SK-N-SH (cell line): ENCODE measurements at regions not wholly inside any gene's neighbourhood (a gene's known extent, or its start where the extent isn't known, plus 50 kb on each side); places are given as distances from the start of the nearest gene placed in this dataset.

Source experiments
- RCOR1 ChIP-seq: fragments of 150-350 bp; IDR thresholded peaks from 2 replicates; pipeline ENCODE4 v1.6.1; 2017; ENCODE audit warnings: antibody characterized with exemption, low read length
- RXRA ChIP-seq: IDR thresholded peaks from 2 replicates; pipeline ENCODE4 v1.4.0; 2012; ENCODE audit warnings: low read depth, mild to moderate bottlenecking, borderline replicate concordance
- TF ChIP-seq, protein P1 (sequence below): fragments of 200-600 bp; sonication (generic); IDR thresholded peaks from 2 replicates; pipeline ENCODE4 v1.6.1; 2017; ENCODE audit warnings: antibody characterized with exemption, mild to moderate bottlenecking, moderate library complexity
- TF ChIP-seq, protein P2 (sequence below): IDR thresholded peaks from 2 replicates; pipeline ENCODE4 v1.4.0; 2012; ENCODE audit warnings: low read depth

DNA sequence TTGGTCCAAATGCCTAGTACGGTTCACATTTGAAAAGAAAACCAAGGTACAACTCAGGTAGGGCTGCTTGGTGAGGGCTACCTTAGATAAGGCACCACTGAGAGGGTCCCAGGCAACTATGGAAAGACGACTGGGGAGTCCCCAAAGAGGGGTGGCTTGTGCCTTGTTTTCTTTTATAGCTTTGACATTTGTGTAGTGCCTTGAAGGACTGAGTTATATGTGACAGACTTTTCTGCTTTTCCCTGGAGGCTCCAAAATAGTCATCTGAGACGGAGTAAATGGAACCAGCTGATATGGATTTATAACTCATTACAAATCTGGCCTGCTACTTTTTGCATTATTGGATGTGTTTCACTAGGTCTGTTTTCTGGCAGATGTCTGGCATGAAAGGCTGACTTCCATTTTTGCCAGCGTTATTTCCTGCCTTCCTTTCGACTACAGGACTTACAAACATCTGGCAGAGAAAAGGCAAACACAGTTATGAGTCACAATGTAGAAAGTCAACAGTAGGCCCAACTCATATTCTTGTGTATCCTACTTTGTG lies 88.2 kb upstream of the IMMP2L start:
- TF ChIP-seq, protein P1, sequence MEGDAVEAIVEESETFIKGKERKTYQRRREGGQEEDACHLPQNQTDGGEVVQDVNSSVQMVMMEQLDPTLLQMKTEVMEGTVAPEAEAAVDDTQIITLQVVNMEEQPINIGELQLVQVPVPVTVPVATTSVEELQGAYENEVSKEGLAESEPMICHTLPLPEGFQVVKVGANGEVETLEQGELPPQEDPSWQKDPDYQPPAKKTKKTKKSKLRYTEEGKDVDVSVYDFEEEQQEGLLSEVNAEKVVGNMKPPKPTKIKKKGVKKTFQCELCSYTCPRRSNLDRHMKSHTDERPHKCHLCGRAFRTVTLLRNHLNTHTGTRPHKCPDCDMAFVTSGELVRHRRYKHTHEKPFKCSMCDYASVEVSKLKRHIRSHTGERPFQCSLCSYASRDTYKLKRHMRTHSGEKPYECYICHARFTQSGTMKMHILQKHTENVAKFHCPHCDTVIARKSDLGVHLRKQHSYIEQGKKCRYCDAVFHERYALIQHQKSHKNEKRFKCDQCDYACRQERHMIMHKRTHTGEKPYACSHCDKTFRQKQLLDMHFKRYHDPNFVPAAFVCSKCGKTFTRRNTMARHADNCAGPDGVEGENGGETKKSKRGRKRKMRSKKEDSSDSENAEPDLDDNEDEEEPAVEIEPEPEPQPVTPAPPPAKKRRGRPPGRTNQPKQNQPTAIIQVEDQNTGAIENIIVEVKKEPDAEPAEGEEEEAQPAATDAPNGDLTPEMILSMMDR: no peak
- TF ChIP-seq RXRA: no peak
- TF ChIP-seq, protein P2, sequence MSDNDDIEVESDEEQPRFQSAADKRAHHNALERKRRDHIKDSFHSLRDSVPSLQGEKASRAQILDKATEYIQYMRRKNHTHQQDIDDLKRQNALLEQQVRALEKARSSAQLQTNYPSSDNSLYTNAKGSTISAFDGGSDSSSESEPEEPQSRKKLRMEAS: no peak
- TF ChIP-seq RCOR1: peak; percentile 96
